Activated B cell treated with CpG ODN at 0.5 μM for 24 hours (primary cell): ENCODE measurements at regions not wholly inside any gene's neighbourhood (a gene's known extent, or its start where the extent isn't known, plus 50 kb on each side); places are given as distances from the start of the nearest gene placed in this dataset.

Experiments used
- ATAC-seq: fragments of 200-7000 bp; cut with Tn5 transposase; one replicate; pipeline ENCODE4 v1.10.0; 2021; ENCODE audit warnings: low read depth, mild to moderate bottlenecking, moderate library complexity
- CTCF ChIA-PET: fragments of 350-600 bp; sonication (Branson Sonifier 250); formaldehyde crosslinking; loops from one replicate; lab custom pipeline; 2021; ENCODE audit warnings: antibody characterized with exemption; lab: Charles Lee
- POLR2A ChIA-PET: fragments of 350-600 bp; sonication (Branson Sonifier 250); formaldehyde crosslinking; loops from one replicate; lab custom pipeline; 2021; ENCODE audit warnings: antibody characterized with exemption; lab: Charles Lee
- DNase-seq: peaks from one replicate; pipeline ENCODE4 v3.0.0; 2022
- H3K27ac Mint-ChIP-seq: one replicate; pipeline ENCODE4 v1.8.0; 2020; ENCODE audit warnings: mixed read lengths
- H3K27me3 Mint-ChIP-seq: one replicate; pipeline ENCODE4 v1.8.0; 2021; ENCODE audit warnings: mixed read lengths
- H3K36me3 Mint-ChIP-seq: one replicate; pipeline ENCODE4 v1.8.0; 2021; ENCODE audit warnings: low read depth, mixed read lengths
- H3K4me1 Mint-ChIP-seq: one replicate; pipeline ENCODE4 v1.8.0; 2021; ENCODE audit warnings: mixed read lengths
- H3K4me3 Mint-ChIP-seq: one replicate; pipeline ENCODE4 v1.8.0; 2020; ENCODE audit warnings: mild to moderate bottlenecking, mixed read lengths
- H3K9me3 Mint-ChIP-seq: one replicate; pipeline ENCODE4 v1.8.0; 2020; ENCODE audit warnings: mixed read lengths
- CTCF ChIP-seq: fragments of 200-600 bp; IDR thresholded peaks from one replicate; pipeline ENCODE4 v1.8.0; 2022; ENCODE audit warnings: antibody characterized with exemption, mild to moderate bottlenecking
- intact Hi-C: fragments of 100-400 bp; cut with micrococcal nuclease; formaldehyde crosslinking; loops from one replicate; pipeline ENCODE4 v1.15.1; 2024

GRCh38 chr5:173518856-173519255 lies 97.6 kb downstream of the BOD1 start:
- TF ChIP-seq CTCF: no peak
- Mint-ChIP-seq H3K27me3 (peaks cover 22% of the 10 kb centered on the region), H3K27ac (no peak overlapping the region), H3K4me3 (no peak overlapping the region), H3K4me1 (no peaks in the 10 kb centered on the region), H3K36me3 (no peaks in the 10 kb centered on the region), H3K9me3 (peaks cover 11% of the 10 kb centered on the region)
- POLR2A ChIA-PET: no interaction called here
- CTCF ChIA-PET: no interaction called here
- no peak for ATAC-seq
- DNase-seq: no peak
- intact Hi-C loops: no loop called here

- Mint-ChIP-seq H3K4me3 (no peak overlapping the region), H3K4me1 (no peaks in the 10 kb centered on the region), H3K9me3 (peaks cover 11% of the 10 kb centered on the region), H3K27me3 (peaks cover 26% of the 10 kb centered on the region), H3K36me3 (no peaks in the 10 kb centered on the region), H3K27ac (no peak overlapping the region)
- POLR2A ChIA-PET: no interaction called here
- DNase-seq (no peak), ATAC-seq (no peak)
- TF ChIP-seq CTCF: no peak
- intact Hi-C loops: no loop called here
- CTCF ChIA-PET: no interaction called here
Measured at GRCh38 chr5:173517648-173518047, 98.8 kb downstream of the BOD1 start.

GRCh38 chr5:173515526-173515925 lies 100.9 kb downstream of the BOD1 start:
- POLR2A ChIA-PET: no interaction called here
- H3K4me3 Mint-ChIP-seq: no peak overlapping the region
- H3K36me3 Mint-ChIP-seq: no peaks in the 10 kb centered on the region
- intact Hi-C loops: no loop called here
- peaks cover 7% of the 10 kb centered on the region for H3K9me3 Mint-ChIP-seq
- ATAC-seq: no peak
- H3K27me3 Mint-ChIP-seq: peaks cover 28% of the 10 kb centered on the region
- CTCF ChIA-PET: no interaction called here
- no peaks in the 10 kb centered on the region for H3K4me1 Mint-ChIP-seq
- DNase-seq: no peak
- no peak for TF ChIP-seq CTCF
- H3K27ac Mint-ChIP-seq: no peak overlapping the region

- CTCF ChIA-PET: no interaction called here
- intact Hi-C loops: no loop called here
- H3K9me3 Mint-ChIP-seq: peaks cover 4% of the 10 kb centered on the region
- TF ChIP-seq CTCF: no peak
- no peak overlapping the region for H3K4me3 Mint-ChIP-seq
- DNase-seq (no peak), ATAC-seq (no peak)
- H3K27ac Mint-ChIP-seq: no peak overlapping the region
- no peaks in the 10 kb centered on the region for H3K4me1 Mint-ChIP-seq
- H3K36me3 Mint-ChIP-seq: no peaks in the 10 kb centered on the region
- POLR2A ChIA-PET: no interaction called here
- peaks cover 27% of the 10 kb centered on the region for H3K27me3 Mint-ChIP-seq
Measured at GRCh38 chr5:173514661-173515060, 101.8 kb downstream of the BOD1 start.

- intact Hi-C loops: no loop called here
- no peak overlapping the region for H3K4me3 Mint-ChIP-seq
- H3K9me3 Mint-ChIP-seq: peaks cover 4% of the 10 kb centered on the region
- no peak for ATAC-seq
- POLR2A ChIA-PET: no interaction called here
- H3K27me3 Mint-ChIP-seq: peaks cover 25% of the 10 kb centered on the region
- no peak overlapping the region for H3K27ac Mint-ChIP-seq
- H3K4me1 Mint-ChIP-seq: no peaks in the 10 kb centered on the region
- CTCF ChIA-PET: no interaction called here
- H3K36me3 Mint-ChIP-seq: no peaks in the 10 kb centered on the region
- no peak for TF ChIP-seq CTCF
- no peak for DNase-seq
Measured at GRCh38 chr5:173513521-173513991, 102.9 kb downstream of the BOD1 start.
